HFF-Myc (cell line): ENCODE measurements at regions not wholly inside any gene's neighbourhood (a gene's known extent, or its start where the extent isn't known, plus 50 kb on each side); places are given as distances from the start of the nearest gene placed in this dataset.
"Not testable (repeated sequence)": the region's sequence is repeated elsewhere in the genome, so short reads cannot be mapped to it uniquely, and the experiment has no call there.

Experiments used
- DNase-seq: peaks from one replicate; pipeline ENCODE4 v3.0.0-alpha.2; 2011; ENCODE audit warnings: low read depth; ENCODE audit errors: extremely low read depth
- H3K4me3 ChIP-seq: replicated peaks from 2 replicates; pipeline ENCODE4 v1.5.1; 2011; ENCODE audit warnings: low read depth, mild to moderate bottlenecking, control low read depth, low read length
- CTCF ChIP-seq: IDR thresholded peaks from 2 replicates; pipeline ENCODE4 v1.5.1; 2012; ENCODE audit warnings: mild to moderate bottlenecking, low read depth, low read length, control low read depth; ENCODE audit errors: missing control alignments

GRCh38 chr6:4264081-4264480 lies 128.7 kb upstream of the ECI2 start:
- no peak for DNase-seq
- no peak for TF ChIP-seq CTCF
- no peak overlapping the region for H3K4me3 ChIP-seq

- peak; percentile 29 for DNase-seq
- no peak for TF ChIP-seq CTCF
- H3K4me3 ChIP-seq = no peak overlapping the region
Measured at GRCh38 chr6:4262526-4262925, 127.2 kb upstream of the ECI2 start.

- TF ChIP-seq CTCF = no peak
- DNase-seq = no peak
- H3K4me3 ChIP-seq = no peak overlapping the region
Measured at GRCh38 chr6:4259391-4259790, 124.0 kb upstream of the ECI2 start.

GRCh38 chr6:4258733-4259132 lies 123.4 kb upstream of the ECI2 start:
- no peak for TF ChIP-seq CTCF
- DNase-seq = no peak
- H3K4me3 ChIP-seq = no peak overlapping the region

GRCh38 chr6:4256969-4257368 lies 121.6 kb upstream of the ECI2 start:
- no peak for TF ChIP-seq CTCF
- DNase-seq = no peak
- H3K4me3 ChIP-seq = no peak overlapping the region

- TF ChIP-seq CTCF = peak; percentile 75
- H3K4me3 ChIP-seq = no peak overlapping the region
- peak; percentile 72 for DNase-seq
Measured at GRCh38 chr6:4253604-4254231, 118.3 kb upstream of the ECI2 start.

- DNase-seq, H3K4me3 ChIP-seq: not testable (repeated sequence)
Measured at GRCh38 chr6:4252445-4252844, 117.1 kb upstream of the ECI2 start.
